T-helper 2 cell treated with Interferon-gamma antibody and Interleukin-4, amounts not matched to agents 5 μg/mL and 100 μg/mL, for 36 hours (primary cell): ENCODE measurements at regions not wholly inside any gene's neighbourhood (a gene's known extent, or its start where the extent isn't known, plus 50 kb on each side); places are given as distances from the start of the nearest gene placed in this dataset.
"Not testable (repeated sequence)": the region's sequence is repeated elsewhere in the genome, so short reads cannot be mapped to it uniquely, and the experiment has no call there.

Source experiments
- DNase-seq: peaks from one replicate; pipeline ENCODE4 v3.0.0; 2021; ENCODE audit warnings: low spot score
- H3K27ac Mint-ChIP-seq: one replicate; pipeline ENCODE4 v1.8.0; 2021; ENCODE audit warnings: mild to moderate bottlenecking, mixed read lengths
- H3K27me3 Mint-ChIP-seq: one replicate; pipeline ENCODE4 v1.8.0; 2021; ENCODE audit warnings: low read depth, mixed read lengths
- H3K36me3 Mint-ChIP-seq: one replicate; pipeline ENCODE4 v1.8.0; 2021; ENCODE audit warnings: low read depth, mixed read lengths
- H3K4me1 Mint-ChIP-seq: one replicate; pipeline ENCODE4 v1.8.0; 2021; ENCODE audit warnings: low read depth, mixed read lengths
- H3K4me3 Mint-ChIP-seq: one replicate; pipeline ENCODE4 v1.8.0; 2022; ENCODE audit warnings: mild to moderate bottlenecking, moderate library complexity, mixed read lengths
- H3K9me3 Mint-ChIP-seq: one replicate; pipeline ENCODE4 v1.8.0; 2021; ENCODE audit warnings: mixed read lengths

DNA sequence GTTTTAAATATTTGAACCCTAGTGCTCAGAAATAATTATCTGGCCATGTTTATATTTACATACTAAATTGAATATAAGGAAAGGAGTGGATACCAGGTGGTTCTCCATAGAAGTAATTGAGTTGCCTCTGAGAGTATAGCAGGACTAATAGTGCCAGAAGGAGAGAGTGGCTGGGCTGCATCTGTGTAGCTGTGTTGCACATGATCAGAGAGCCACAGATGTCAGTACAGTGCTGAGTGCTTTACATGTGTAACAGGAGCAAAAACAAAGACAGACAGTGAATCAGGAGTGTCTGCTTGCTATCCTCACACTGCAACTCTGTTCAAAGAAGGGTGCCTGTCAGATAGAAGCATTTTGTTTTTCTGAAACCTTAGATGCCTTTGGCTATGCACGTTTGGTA is 353.9 kb upstream of the PAPPA start:
- Mint-ChIP-seq H3K36me3 (no peaks in the 10 kb centered on the region), H3K4me3 (no peak overlapping the region), H3K9me3 (peaks cover 1% of the 10 kb centered on the region), H3K4me1 (no peaks in the 10 kb centered on the region), H3K27ac (no peak overlapping the region), H3K27me3 (no peaks in the 10 kb centered on the region)
- DNase-seq, result no peak

DNA sequence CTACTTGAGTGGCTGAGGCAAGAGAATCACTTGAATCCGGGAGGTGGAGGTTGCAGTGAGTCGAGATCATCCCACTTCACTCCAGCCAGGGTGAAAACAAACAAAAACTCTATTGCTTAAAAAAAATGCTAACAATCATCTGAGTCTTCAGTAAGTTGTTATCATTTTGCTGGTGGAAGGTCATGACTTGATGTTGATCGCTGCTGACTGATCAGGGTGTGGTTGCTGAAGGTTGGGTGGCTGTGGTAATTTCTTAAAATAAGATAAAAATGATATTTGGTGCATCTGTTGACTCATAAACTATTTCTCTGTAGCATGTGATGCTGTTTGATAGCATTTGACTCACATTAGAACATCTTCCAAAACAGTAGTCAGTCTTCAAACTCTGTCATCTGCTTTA is 349.4 kb upstream of the PAPPA start:
- DNase-seq, result no peak
- Mint-ChIP-seq H3K27me3 (no peaks in the 10 kb centered on the region), H3K36me3 (no peaks in the 10 kb centered on the region), H3K27ac (no peak overlapping the region), H3K4me1 (no peaks in the 10 kb centered on the region), H3K4me3 (no peak overlapping the region), H3K9me3 (no peaks in the 10 kb centered on the region)

DNA sequence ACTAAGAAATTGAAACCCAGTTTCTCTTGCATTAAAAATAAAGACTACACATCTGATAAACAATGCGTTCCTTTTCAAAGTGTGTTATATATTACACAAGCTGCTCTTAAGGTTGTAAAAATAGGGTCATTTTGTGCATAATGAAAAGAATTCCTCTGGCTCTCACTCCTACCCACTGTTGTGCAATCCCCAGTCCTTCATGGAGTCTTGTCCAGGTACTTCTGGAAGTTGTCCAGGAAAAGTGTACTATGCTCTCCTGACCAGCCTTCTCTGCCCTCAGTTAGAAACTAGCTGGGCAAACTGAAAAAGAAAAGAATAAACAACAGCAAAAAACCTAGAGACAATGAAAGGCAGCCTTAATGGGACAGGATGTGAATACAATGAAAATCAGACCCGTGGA is 345.5 kb upstream of the PAPPA start:
- DNase-seq, result no peak
- H3K4me1 Mint-ChIP-seq, result no peaks in the 10 kb centered on the region

DNA sequence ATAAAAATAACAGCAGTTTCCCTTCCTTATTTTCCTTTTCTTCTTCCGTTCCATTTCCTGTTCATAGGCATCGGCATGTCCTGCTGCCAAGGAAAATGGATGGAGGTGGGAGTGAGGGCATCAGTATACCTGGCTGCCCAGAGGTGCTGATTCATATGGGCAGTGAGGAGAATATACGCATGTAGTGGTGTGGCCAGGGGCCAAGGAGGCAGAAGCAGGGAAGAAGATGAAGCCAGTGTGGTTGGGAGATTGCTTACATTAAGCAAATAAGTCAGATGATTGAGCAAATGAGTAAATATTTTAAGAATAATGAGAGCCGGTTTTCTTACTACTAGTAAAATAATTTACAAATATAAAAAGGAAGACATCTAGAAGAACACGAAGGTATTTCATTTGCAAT is 344.9 kb upstream of the PAPPA start:
- no peaks in the 10 kb centered on the region for H3K9me3 Mint-ChIP-seq
- no peaks in the 10 kb centered on the region for H3K36me3 Mint-ChIP-seq
- H3K4me3 Mint-ChIP-seq, result no peak overlapping the region
- H3K27ac Mint-ChIP-seq, result no peak overlapping the region
- H3K4me1 Mint-ChIP-seq, result no peaks in the 10 kb centered on the region
- no peaks in the 10 kb centered on the region for H3K27me3 Mint-ChIP-seq
- DNase-seq, result no peak

More for the DNA sequence above, 345.5 kb upstream of the PAPPA start:
- H3K36me3 Mint-ChIP-seq, result no peaks in the 10 kb centered on the region
- no peak overlapping the region for H3K27ac Mint-ChIP-seq
- H3K4me3 Mint-ChIP-seq, result no peak overlapping the region
- no peaks in the 10 kb centered on the region for H3K9me3 Mint-ChIP-seq
- H3K27me3 Mint-ChIP-seq, result no peaks in the 10 kb centered on the region

DNA sequence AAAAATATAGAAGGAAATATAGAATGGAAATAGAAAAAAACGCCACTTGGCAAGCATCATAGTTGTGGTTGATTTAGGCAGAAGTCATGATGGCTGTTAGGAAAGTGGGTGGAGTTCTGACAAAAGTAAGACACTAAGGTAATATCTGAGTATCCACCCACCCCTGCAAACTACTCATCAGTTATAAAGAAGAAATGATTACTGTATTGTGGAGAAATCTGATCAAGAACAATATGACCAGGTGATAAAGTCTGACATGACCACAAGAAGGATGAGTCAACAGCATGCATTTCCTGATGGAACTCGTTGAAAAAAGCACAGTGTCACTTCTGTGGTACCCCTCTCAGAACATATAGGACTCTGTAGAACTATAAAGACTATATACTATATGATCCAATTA is 343.4 kb upstream of the PAPPA start:
- Mint-ChIP-seq H3K4me1 (no peaks in the 10 kb centered on the region), H3K9me3 (no peaks in the 10 kb centered on the region), H3K36me3 (no peaks in the 10 kb centered on the region), H3K4me3 (no peak overlapping the region), H3K27ac (no peak overlapping the region), H3K27me3 (no peaks in the 10 kb centered on the region)
- DNase-seq, result no peak

DNA sequence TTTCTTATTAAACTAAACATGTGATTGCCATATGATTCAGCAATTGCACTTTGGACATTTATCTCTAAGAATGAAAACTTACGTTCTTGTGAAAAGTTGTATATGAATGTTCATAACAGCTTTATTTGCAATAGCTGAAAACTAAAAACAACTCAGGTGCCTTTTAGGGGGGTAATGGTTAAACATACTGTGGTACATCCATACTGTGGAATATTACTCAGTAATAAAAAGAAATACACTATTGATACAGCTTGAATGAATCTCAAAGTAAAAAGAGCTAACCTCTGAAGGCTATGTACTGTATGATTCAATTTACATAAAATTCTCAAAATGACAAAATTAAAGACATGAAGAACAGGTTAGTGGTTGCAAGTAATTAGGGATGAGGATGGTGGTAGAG is 339.5 kb upstream of the PAPPA start:
- Mint-ChIP-seq H3K36me3 (no peaks in the 10 kb centered on the region), H3K27ac (no peak overlapping the region), H3K4me1 (no peaks in the 10 kb centered on the region), H3K9me3 (no peaks in the 10 kb centered on the region), H3K27me3 (no peaks in the 10 kb centered on the region), H3K4me3 (no peak overlapping the region)
- no peak for DNase-seq

DNA sequence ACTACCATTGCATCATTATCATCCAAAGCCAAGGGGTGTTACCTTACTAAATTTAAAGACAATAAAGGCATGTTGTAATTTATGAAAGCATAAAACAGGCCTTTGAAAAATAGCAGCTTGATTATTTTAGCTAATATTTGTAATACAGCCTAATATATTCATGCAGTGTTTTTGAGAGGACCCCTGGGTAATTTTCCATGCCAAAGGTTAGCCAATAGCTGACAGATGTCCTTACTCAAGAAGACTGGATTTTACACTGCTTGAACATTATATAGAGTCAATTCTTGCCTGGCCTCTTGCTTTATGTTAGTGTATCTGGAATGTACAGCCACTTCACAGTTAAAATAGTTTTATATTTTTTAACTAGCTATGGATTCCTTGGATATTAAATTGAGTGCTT is 337.8 kb upstream of the PAPPA start:
- no peaks in the 10 kb centered on the region for H3K27me3 Mint-ChIP-seq
- DNase-seq, result no peak
- no peaks in the 10 kb centered on the region for H3K36me3 Mint-ChIP-seq
- no peak overlapping the region for H3K27ac Mint-ChIP-seq
- H3K4me1 Mint-ChIP-seq, result no peaks in the 10 kb centered on the region
- H3K4me3 Mint-ChIP-seq, result no peak overlapping the region
- no peaks in the 10 kb centered on the region for H3K9me3 Mint-ChIP-seq

DNA sequence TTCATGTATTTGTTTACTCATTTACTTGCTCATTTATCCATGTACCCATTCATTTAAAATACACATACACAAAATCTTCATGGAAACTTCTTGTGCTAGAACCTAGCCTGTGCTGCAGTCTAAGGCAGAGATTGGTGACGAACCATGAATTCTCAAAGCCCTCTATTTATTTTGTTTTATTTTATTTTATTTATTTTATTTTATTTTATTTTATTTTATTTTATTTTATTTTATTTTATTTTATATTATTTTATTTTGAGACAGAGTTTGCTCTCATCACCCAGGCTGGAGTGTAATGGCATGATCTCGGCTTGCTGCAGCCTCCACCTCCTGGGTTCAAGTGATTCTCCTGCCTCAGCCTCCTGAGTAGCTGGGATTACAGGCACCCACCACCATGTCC is 334.9 kb upstream of the PAPPA start:
- H3K9me3 Mint-ChIP-seq, result peaks cover 15% of the 10 kb centered on the region
- not testable (repeated sequence) for H3K36me3 Mint-ChIP-seq, H3K4me3 Mint-ChIP-seq, H3K4me1 Mint-ChIP-seq, DNase-seq, H3K27ac Mint-ChIP-seq, H3K27me3 Mint-ChIP-seq

DNA sequence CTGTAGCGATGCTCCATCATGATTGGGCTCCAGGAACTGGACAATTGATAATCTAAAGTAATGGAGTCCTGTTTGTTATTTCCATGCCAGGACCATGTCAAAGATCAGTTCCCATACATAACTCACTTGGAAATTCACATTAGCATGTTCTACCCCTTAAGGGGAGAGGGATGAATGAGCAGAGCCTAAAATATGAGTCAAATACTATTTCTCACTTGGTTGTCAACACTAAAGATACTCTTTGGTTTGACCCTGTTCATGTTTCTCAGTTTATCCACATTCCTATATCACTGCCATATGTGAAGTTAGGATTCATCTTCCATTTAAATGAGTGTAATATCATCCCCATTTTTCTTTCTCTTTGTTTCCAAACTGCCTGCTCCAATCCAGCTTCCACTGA is 321.6 kb upstream of the PAPPA start:
- DNase-seq, result no peak
- H3K27me3 Mint-ChIP-seq, result no peaks in the 10 kb centered on the region
- no peaks in the 10 kb centered on the region for H3K4me1 Mint-ChIP-seq
- no peak overlapping the region for H3K4me3 Mint-ChIP-seq
- H3K36me3 Mint-ChIP-seq, result no peaks in the 10 kb centered on the region
- H3K9me3 Mint-ChIP-seq, result peaks cover 4% of the 10 kb centered on the region
- no peak overlapping the region for H3K27ac Mint-ChIP-seq

DNA sequence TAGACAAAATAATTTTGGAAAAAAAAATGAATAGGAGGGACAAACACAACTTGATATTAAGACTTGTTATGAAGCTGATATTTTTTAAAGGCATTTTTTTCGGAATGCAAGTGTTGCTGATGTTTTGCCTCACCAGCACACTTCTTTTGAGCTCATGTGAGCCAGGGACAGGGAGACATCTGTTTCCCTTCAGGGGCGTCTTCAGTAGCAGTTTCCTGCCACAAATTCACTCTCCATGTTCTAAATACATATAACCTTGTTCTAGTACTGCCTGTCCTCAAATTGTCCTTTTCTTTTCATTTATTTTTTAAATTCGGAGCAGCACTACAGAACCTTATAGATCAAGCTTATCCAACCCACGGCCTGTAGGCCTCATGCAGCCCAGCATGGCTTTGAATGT is 316.0 kb upstream of the PAPPA start:
- DNase-seq, result no peak
- H3K4me3 Mint-ChIP-seq, result no peak overlapping the region
- H3K36me3 Mint-ChIP-seq, result no peaks in the 10 kb centered on the region
- H3K27me3 Mint-ChIP-seq, result no peaks in the 10 kb centered on the region
- peaks cover 16% of the 10 kb centered on the region for H3K9me3 Mint-ChIP-seq
- no peak overlapping the region for H3K27ac Mint-ChIP-seq
- H3K4me1 Mint-ChIP-seq, result no peaks in the 10 kb centered on the region

DNA sequence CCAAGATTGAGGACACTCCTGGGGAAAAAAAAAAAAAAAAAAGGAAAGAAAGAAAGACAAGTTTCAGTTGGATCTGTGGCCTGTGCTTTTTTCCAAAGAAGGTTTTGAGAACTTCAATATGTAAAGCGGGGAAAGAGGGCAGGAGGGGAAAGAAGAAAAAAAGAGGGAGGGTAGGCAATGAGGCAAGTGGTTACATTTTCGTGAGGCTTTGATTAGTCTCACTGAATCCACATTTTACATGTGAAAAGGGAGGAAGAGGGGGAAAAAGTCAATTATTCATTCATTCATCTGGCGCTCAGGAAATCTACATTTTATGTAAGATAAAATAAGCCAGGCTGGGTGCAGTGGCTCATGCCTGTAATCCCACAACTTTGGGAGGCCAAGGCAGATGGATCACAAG is 315.2 kb upstream of the PAPPA start:
- H3K36me3 Mint-ChIP-seq, result no peaks in the 10 kb centered on the region
- peaks cover 16% of the 10 kb centered on the region for H3K9me3 Mint-ChIP-seq
- H3K27ac Mint-ChIP-seq, result no peak overlapping the region
- H3K27me3 Mint-ChIP-seq, result no peaks in the 10 kb centered on the region
- DNase-seq, result no peak
- H3K4me3 Mint-ChIP-seq, result no peak overlapping the region
- H3K4me1 Mint-ChIP-seq, result no peaks in the 10 kb centered on the region

DNA sequence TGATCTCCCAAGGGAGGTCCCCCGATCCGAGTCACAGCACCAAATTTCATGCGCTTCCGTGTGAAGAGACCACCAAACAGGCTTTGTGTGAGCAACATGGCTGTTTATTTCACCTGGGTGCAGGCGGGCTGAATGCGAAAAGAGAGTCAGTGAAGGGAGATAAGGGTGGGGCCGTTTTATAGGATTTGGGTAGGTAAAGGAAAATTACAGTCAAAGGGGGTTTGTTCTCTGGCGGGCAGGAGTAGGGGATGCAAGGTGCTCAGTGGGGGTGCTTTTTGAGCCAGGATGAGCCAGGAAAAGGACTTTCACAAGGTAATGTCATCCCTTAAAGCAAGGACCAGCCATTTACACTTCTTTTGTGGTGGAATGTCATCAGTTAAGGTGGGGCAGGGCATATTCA is 309.2 kb upstream of the PAPPA start:
- not testable (repeated sequence) for H3K4me3 Mint-ChIP-seq, H3K9me3 Mint-ChIP-seq, H3K27ac Mint-ChIP-seq, H3K27me3 Mint-ChIP-seq, H3K4me1 Mint-ChIP-seq, H3K36me3 Mint-ChIP-seq, DNase-seq

DNA sequence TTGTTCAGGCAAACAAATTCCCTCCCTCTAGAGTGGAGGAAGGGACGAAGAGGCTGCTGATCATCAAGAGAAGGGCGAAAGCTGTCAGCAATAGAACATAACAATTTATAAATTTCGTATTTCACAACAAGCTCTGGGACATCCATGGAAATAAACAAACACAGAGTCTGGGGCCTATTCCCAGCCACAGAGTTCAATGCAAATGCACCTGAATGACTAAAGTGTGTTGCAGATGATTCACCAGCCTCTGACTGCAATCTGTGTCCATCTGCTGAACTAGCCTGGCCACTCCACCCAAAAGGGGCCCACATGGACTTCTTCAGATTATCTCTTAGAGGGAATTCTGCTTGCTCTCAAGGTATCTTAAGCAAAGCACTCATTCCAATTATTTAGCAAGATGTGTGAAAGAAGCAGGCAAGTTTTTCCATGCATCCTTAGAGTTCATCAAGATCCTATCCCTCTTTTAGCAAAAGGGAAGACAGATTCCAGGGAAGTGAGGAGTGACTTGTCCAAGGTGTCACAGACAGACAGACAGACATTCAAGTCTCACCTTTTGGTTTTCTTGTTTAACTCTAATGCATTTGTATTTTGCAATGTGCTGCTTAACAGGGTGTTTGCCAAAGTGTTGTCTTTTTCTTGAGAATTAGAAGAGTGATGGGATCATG is 307.8 kb upstream of the PAPPA start:
- Mint-ChIP-seq H3K4me3 (no peak overlapping the region), H3K27ac (no peak overlapping the region), H3K9me3 (peaks cover 3% of the 10 kb centered on the region), H3K27me3 (no peaks in the 10 kb centered on the region), H3K4me1 (no peaks in the 10 kb centered on the region), H3K36me3 (no peaks in the 10 kb centered on the region)
- DNase-seq, result no peak

DNA sequence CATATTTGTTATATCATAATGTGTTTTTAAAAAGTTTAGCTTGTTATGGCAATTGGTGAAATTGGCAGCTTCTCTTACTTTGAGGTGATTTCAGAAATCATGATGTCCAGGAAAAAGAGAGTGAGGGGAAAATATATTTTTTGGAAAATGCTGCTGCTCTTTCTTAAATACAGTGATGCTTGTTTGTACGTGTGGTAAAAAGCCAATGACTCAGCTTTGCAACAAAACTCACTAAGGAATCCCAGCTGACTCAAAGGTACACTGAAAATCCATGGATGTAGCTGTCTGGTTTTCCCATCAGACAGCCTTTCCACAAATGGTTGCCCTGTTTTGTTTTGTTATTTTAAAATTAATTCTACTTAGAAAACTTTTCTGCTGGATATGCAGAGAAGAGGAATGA is 306.4 kb upstream of the PAPPA start:
- Mint-ChIP-seq H3K27me3 (no peaks in the 10 kb centered on the region), H3K27ac (no peak overlapping the region), H3K4me1 (no peaks in the 10 kb centered on the region), H3K4me3 (no peak overlapping the region), H3K36me3 (no peaks in the 10 kb centered on the region), H3K9me3 (no peaks in the 10 kb centered on the region)
- DNase-seq, result no peak

DNA sequence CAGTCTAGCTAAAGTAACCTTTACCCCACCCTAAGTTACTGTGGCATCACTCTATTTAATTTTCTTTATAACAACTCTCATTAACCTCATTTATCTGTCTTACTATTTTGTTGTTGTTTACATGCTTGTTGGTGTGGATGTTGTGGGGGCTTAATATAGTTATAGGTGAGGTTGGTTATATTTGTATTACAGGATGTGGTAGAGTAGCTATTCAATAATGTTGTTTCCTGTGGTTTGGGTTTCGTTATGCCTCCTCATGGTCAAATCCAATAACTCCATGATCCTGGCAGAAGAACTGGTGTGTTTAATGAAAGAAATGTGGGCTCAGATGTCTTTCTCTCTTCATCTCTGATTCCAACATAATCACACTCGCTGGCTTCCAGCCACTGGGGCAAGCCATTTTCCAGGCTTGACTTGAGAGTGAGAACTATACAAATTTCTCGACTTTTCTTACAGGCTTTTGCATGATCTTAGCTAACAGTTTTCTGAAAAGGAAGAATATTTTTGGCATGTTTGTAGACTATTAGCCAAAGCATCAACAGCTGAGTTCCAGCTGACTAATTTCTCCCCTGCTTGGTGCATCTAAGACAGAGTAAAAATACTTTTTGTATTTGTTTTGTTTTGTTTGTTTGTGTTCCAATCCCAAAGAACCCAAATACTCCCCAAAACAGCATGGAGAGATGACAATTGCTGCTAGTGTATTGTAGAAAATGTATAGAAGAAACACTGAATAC is 303.7 kb upstream of the PAPPA start:
- DNase-seq, result no peak
- Mint-ChIP-seq H3K9me3 (no peaks in the 10 kb centered on the region), H3K36me3 (no peaks in the 10 kb centered on the region), H3K27ac (no peak overlapping the region), H3K27me3 (no peaks in the 10 kb centered on the region), H3K4me3 (no peak overlapping the region), H3K4me1 (no peaks in the 10 kb centered on the region)
